Effector memory CD4-positive, alpha-beta T cell (primary cell): ENCODE measurements at regions not wholly inside any gene's neighbourhood (a gene's known extent, or its start where the extent isn't known, plus 50 kb on each side); places are given as distances from the start of the nearest gene placed in this dataset.
"Not testable (repeated sequence)": the region's sequence is repeated elsewhere in the genome, so short reads cannot be mapped to it uniquely, and the experiment has no call there.

Experiments used
- DNase-seq, 3 donors: peaks; one replicate each; pipeline ENCODE4 v3.0.0-alpha.2; 2020
- H3K27ac ChIP-seq: 2 replicates; pipeline ENCODE4 v1.7.0; 2013; ENCODE audit warnings: mild to moderate bottlenecking, low read length, moderate library complexity; ENCODE audit not compliant: insufficient read depth, poor library complexity, severe bottlenecking
- H3K27me3 ChIP-seq: replicated peaks from 2 replicates; pipeline ENCODE4 v1.7.0; 2013; ENCODE audit warnings: mild to moderate bottlenecking, low read length; ENCODE audit not compliant: insufficient read depth, control insufficient read depth, poor library complexity, severe bottlenecking
- H3K36me3 ChIP-seq: 2 replicates; pipeline ENCODE4 v1.7.0; 2013; ENCODE audit warnings: mild to moderate bottlenecking, low read length, moderate library complexity; ENCODE audit not compliant: control insufficient read depth, insufficient read depth
- H3K4me1 ChIP-seq: 2 replicates; pipeline ENCODE4 v1.7.0; 2013; ENCODE audit warnings: low read length, mild to moderate bottlenecking; ENCODE audit not compliant: control insufficient read depth, insufficient read depth, poor library complexity, severe bottlenecking
- H3K4me3 ChIP-seq: 2 replicates; pipeline ENCODE4 v1.7.0; 2013; ENCODE audit warnings: low read length, low read depth, mild to moderate bottlenecking; ENCODE audit not compliant: insufficient read depth, poor library complexity, severe bottlenecking
- H3K9me3 ChIP-seq: 2 replicates; pipeline ENCODE4 v1.7.0; 2013; ENCODE audit warnings: mild to moderate bottlenecking, low read length, moderate library complexity; ENCODE audit not compliant: control insufficient read depth

DNA sequence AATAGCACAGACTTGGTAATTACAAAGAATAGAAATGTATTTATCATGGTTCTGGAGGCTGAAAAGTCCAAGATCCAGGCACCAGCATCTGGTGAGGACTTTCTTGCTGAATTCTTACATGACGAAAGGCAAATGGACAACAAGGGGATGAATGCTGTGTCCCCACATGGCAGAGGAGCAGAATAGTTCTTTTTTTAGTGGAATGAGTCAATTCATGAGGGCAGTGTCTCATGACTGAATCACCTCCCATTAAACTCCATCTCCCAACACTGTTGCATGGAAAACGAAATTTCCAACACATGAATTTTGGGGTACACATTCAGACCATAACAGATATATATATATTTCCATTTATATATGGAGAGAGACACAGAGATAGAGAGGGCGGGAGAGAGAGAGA lies 628.3 kb downstream of the TRIML1 start:
- Histone ChIP-seq H3K27ac (no peak overlapping the region), H3K4me3 (no peak overlapping the region), H3K4me1 (no peaks in the 10 kb centered on the region), H3K9me3 (no peaks in the 10 kb centered on the region), H3K27me3 (no peaks in the 10 kb centered on the region), H3K36me3 (no peaks in the 10 kb centered on the region)
- DNase-seq: no peak

DNA sequence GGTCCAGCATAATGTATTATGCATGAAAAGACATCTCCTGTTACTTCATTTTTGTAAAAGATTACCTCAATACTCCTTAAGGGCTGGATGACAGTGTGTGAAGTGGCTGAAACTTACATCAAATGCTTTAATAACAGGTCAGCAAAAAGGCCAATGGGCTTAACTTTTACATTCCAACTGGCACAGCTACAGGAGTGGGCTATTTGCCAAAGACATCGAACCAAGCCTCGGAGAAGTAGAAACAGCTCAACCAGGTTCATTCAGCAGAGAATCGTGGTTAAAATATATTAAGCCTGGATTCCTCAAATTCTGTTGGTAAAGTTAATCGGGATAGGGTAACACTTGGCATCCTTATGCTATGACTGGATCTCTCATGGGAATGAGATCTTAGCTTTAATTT lies 639.7 kb downstream of the TRIML1 start:
- no peaks in the 10 kb centered on the region for H3K9me3 ChIP-seq
- DNase-seq: no peak
- H3K36me3 ChIP-seq: no peaks in the 10 kb centered on the region
- no peak overlapping the region for H3K27ac ChIP-seq
- H3K27me3 ChIP-seq: no peaks in the 10 kb centered on the region
- H3K4me3 ChIP-seq: no peak overlapping the region
- no peaks in the 10 kb centered on the region for H3K4me1 ChIP-seq

DNA sequence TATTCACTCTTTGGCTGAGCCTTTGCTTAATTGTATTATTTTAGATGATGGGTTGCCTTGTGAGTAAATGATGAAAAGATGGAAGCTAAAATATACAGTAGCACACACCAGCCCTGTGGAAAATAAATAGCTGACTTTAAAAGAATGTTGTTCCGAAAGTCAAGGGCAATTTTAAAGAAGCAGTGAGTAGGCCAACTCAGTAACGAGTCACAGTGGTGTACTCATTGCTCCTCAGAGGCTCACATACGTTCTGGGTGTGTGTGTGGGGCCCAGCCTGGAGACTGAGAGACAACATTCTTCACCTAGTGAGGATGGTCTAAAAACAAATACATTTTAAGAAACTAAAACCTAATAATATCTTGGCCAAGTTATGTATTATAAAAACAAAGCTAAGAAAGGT lies 640.3 kb downstream of the TRIML1 start:
- H3K27ac ChIP-seq: no peak overlapping the region
- H3K4me3 ChIP-seq: no peak overlapping the region
- no peak for DNase-seq
- no peaks in the 10 kb centered on the region for H3K4me1 ChIP-seq
- H3K27me3 ChIP-seq: no peaks in the 10 kb centered on the region
- H3K36me3 ChIP-seq: no peaks in the 10 kb centered on the region
- no peaks in the 10 kb centered on the region for H3K9me3 ChIP-seq

DNA sequence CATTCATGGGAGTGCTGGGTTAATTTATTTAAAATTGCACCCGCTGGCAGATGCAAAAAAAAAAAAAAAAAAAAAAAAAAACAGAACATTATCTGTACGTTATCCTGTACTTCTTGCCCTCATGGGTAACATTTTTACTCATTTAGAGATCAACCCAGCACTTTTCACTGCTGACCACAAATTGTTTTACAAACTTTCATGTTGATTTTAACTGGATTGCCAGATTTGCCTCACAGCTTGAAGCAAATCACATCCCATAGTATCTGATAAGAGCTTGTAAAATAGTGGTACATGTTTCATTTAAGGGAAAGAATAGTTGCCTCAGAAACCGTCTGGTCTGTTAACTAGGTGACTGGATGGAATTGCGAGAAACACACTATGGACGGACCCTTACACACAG lies 640.8 kb downstream of the TRIML1 start:
- DNase-seq: no peak
- Histone ChIP-seq H3K27me3 (no peaks in the 10 kb centered on the region), H3K9me3 (no peaks in the 10 kb centered on the region), H3K4me3 (no peak overlapping the region), H3K36me3 (no peaks in the 10 kb centered on the region), H3K27ac (no peak overlapping the region), H3K4me1 (no peaks in the 10 kb centered on the region)

DNA sequence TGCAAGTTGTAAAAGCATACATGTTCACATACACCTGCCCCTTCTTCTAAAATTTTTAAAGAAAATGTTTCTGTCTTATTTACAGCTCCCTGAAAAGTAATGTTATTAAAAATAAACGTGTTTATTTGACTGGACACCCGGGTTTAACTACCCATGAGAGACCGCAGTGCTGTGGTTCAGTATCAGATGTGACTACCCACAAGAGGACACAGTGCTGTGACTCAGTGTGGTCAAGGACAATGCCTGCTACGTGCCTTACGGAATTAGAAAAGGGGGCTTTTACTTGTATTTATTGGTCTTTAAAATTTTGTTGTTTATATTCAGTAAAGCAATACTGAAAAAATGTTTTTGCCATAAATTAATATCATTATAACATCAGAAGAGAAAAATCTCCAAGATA lies 641.4 kb downstream of the TRIML1 start:
- Histone ChIP-seq H3K27ac (no peak overlapping the region), H3K4me3 (no peak overlapping the region), H3K27me3 (no peaks in the 10 kb centered on the region), H3K4me1 (no peaks in the 10 kb centered on the region), H3K36me3 (no peaks in the 10 kb centered on the region), H3K9me3 (no peaks in the 10 kb centered on the region)
- no peak for DNase-seq

DNA sequence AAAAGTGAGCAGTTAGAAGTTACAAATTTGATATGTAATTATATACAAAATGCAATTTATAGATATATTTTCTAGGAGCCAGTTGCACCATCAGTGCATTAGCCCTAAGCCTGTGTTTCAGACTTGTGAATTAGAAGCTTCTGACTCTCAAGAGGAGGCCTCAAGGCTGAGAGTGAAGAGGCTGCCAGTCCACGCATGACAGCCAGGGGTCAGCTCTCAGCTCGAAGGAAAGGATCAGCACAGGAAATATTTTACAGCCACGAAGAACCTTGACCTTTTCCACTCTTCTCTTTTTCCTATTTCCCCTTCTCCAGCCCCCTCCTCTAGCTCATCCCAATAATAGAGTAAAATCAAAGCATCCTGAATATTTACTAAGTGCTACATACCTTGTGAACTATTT lies 642.4 kb downstream of the TRIML1 start:
- H3K4me3 ChIP-seq: no peak overlapping the region
- H3K27ac ChIP-seq: no peak overlapping the region
- DNase-seq: no peak
- H3K9me3 ChIP-seq: no peaks in the 10 kb centered on the region
- no peaks in the 10 kb centered on the region for H3K27me3 ChIP-seq
- no peaks in the 10 kb centered on the region for H3K4me1 ChIP-seq
- H3K36me3 ChIP-seq: no peaks in the 10 kb centered on the region

DNA sequence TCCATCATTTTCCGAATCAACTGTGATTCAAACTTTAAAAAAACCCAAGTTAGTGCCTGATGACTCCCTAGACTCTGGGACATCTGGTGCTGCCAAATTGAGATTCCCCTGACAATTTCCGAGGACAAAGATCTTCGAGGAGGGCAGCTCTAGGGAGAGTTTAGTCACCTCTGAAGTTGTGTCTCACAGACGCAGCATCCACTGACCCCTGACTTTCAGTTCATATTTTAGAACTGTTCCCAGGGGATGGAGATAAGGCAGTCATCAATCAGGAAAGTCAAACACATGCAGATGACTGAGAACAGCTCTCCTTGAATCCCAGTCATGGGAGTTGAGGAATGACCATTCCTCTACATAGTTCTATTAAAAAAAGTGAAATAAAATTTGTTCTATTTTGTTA lies 643.9 kb downstream of the TRIML1 start:
- no peaks in the 10 kb centered on the region for H3K4me1 ChIP-seq
- no peaks in the 10 kb centered on the region for H3K36me3 ChIP-seq
- H3K9me3 ChIP-seq: no peaks in the 10 kb centered on the region
- no peak overlapping the region for H3K27ac ChIP-seq
- no peak overlapping the region for H3K4me3 ChIP-seq
- DNase-seq: no peak
- H3K27me3 ChIP-seq: no peaks in the 10 kb centered on the region

DNA sequence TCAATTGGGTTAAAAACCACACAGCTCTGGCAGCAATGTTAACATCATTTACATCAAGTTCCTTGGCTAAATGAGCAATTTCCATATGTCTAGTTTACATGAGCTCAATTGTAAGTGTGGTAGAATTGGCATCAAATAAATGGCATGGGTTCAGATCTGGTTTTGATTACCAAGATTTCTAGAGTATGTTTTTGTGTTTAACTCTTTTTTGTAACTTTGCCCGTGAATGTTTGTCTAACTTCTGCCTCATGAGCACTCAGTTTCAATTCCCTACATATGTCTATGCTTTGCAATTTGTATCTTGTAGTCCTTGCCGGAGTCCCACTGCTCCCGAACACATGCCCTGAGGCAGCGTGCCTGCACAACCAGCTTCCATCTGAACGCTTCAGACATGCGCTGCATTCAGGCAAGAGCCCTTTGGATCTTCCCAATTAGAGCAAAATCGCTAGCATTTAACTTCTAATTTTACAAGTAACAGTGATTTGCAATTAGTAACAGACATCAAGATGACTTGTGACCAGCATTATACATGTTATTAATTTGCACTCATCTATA lies 644.4 kb downstream of the TRIML1 start:
- Histone ChIP-seq H3K36me3 (no peaks in the 10 kb centered on the region), H3K4me3 (no peak overlapping the region), H3K4me1 (no peaks in the 10 kb centered on the region), H3K27ac (no peak overlapping the region), H3K27me3 (no peaks in the 10 kb centered on the region), H3K9me3 (no peaks in the 10 kb centered on the region)
- DNase-seq: no peak

DNA sequence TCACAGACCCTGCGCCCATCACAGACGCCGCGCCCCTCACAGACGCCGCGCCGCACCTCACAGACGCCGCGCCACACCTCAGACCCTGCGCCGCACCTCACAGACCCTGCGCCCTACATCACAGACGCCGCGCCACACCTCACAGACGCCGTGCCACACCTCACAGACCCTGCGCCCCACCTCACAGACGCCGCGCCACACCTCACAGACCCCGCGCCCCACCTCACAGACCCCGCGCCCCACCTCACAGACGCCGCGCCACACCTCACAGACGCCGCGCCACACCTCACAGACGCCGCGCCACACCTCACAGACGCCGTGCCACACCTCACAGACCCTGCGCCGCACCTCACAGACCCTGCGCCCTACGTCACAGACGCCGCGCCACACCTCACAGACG lies 657.4 kb downstream of the TRIML1 start:
- not testable (repeated sequence) for H3K4me3 ChIP-seq, H3K9me3 ChIP-seq, H3K27me3 ChIP-seq, H3K27ac ChIP-seq, H3K36me3 ChIP-seq, DNase-seq, H3K4me1 ChIP-seq

DNA sequence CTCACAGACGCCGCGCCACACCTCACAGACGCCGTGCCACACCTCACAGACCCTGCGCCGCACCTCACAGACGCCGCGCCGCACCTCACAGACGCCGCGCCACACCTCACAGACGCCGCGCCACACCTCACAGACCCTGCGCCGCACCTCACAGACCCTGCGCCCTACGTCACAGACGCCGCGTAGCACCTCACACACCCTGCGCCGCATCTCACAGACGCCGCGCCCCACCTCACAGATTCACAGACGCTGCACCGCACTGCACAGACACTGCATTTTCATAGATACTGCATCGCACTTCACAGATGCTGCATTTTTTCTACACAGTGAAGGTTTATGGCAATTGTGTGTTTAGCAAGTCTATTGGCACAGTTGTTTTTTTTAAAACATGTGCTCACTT lies 657.8 kb downstream of the TRIML1 start:
- not testable (repeated sequence) for H3K4me1 ChIP-seq, H3K27ac ChIP-seq, H3K36me3 ChIP-seq, H3K27me3 ChIP-seq, H3K4me3 ChIP-seq, H3K9me3 ChIP-seq, DNase-seq

DNA sequence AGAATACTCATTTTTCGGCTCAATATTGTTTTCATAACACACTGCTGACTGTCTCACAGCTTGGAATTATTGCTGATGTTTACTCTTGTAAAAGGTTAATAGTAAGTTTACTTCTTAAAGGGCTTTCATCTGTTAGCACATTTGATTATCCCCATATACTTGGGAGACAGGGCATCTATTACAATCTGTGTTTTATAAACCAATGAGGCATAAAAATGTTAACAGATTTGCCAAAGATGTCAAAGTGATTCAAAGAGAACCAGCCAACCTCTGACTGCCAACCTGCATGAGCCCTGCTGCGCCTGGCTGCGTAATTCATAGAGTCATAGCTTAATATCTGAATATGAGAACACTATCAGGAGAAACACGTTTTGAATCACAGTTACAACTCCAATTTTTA lies 665.6 kb downstream of the TRIML1 start:
- Histone ChIP-seq H3K4me1 (no peaks in the 10 kb centered on the region), H3K4me3 (no peak overlapping the region), H3K27me3 (no peaks in the 10 kb centered on the region), H3K9me3 (no peaks in the 10 kb centered on the region), H3K36me3 (no peaks in the 10 kb centered on the region), H3K27ac (no peak overlapping the region)
- DNase-seq: no peak
